CD4-positive, alpha-beta T cell treated with Interleukin-17A for 1 hour (primary cell): ENCODE measurements at regions not wholly inside any gene's neighbourhood (a gene's known extent, or its start where the extent isn't known, plus 50 kb on each side); places are given as distances from the start of the nearest gene placed in this dataset.
"Not testable (repeated sequence)": the region's sequence is repeated elsewhere in the genome, so short reads cannot be mapped to it uniquely, and the experiment has no call there.

Experiments used
- DNase-seq: peaks from one replicate; pipeline ENCODE4 v3.0.0-alpha.2; 2020

GRCh38 chr11:21625982-21626381 is 566.9 kb upstream of the ANO5 start:
- DNase-seq = peak; percentile 3

GRCh38 chr11:21628641-21629040 is 564.2 kb upstream of the ANO5 start:
- no peak for DNase-seq

GRCh38 chr11:21630934-21631478 is 561.9 kb upstream of the ANO5 start:
- no peak for DNase-seq

- DNase-seq = no peak
Measured at GRCh38 chr11:21631991-21632390, 560.9 kb upstream of the ANO5 start.

GRCh38 chr11:21634491-21634890 is 558.4 kb upstream of the ANO5 start:
- DNase-seq = no peak

- DNase-seq = no peak
Measured at GRCh38 chr11:21634956-21635355, 557.9 kb upstream of the ANO5 start.

GRCh38 chr11:21635394-21636145 is 557.3 kb upstream of the ANO5 start:
- DNase-seq = no peak

- DNase-seq = no peak
Measured at GRCh38 chr11:21636561-21636960, 556.3 kb upstream of the ANO5 start.

- no peak for DNase-seq
Measured at GRCh38 chr11:21640491-21640890, 552.4 kb upstream of the ANO5 start.

- DNase-seq = no peak
Measured at GRCh38 chr11:21641869-21642268, 551.0 kb upstream of the ANO5 start.

- DNase-seq = no peak
Measured at GRCh38 chr11:21646351-21646750, 546.5 kb upstream of the ANO5 start.

- no peak for DNase-seq
Measured at GRCh38 chr11:21650961-21651360, 541.9 kb upstream of the ANO5 start.

- no peak for DNase-seq
Measured at GRCh38 chr11:21653951-21654421, 538.9 kb upstream of the ANO5 start.

GRCh38 chr11:21656065-21656464 is 536.8 kb upstream of the ANO5 start:
- no peak for DNase-seq

- DNase-seq = no peak
Measured at GRCh38 chr11:21658654-21659193, 534.2 kb upstream of the ANO5 start.

- DNase-seq = not testable (repeated sequence)
Measured at GRCh38 chr11:21659377-21659776, 533.5 kb upstream of the ANO5 start.

GRCh38 chr11:21659961-21660360 is 532.9 kb upstream of the ANO5 start:
- DNase-seq = no peak

- DNase-seq = no peak
Measured at GRCh38 chr11:21675049-21675616, 517.8 kb upstream of the ANO5 start.

- no peak for DNase-seq
Measured at GRCh38 chr11:21687643-21688042, 505.2 kb upstream of the ANO5 start.

- no peak for DNase-seq
Measured at GRCh38 chr11:21704539-21704938, 488.3 kb upstream of the ANO5 start.

- no peak for DNase-seq
Measured at GRCh38 chr11:21707116-21707739, 485.7 kb upstream of the ANO5 start.

GRCh38 chr11:21710809-21711208 is 482.1 kb upstream of the ANO5 start:
- DNase-seq = no peak

GRCh38 chr11:21711341-21711740 is 481.5 kb upstream of the ANO5 start:
- DNase-seq = no peak

- no peak for DNase-seq
Measured at GRCh38 chr11:21723678-21724077, 469.2 kb upstream of the ANO5 start.
